Muscle of back (tissue), 3 donors: ENCODE measurements at regions not wholly inside any gene's neighbourhood (a gene's known extent, or its start where the extent isn't known, plus 50 kb on each side); places are given as distances from the start of the nearest gene placed in this dataset.
A peak's percentile ranks its signal among the peaks of the same experiment; 100 is the strongest.

ENCODE experiments used
- DNase-seq, 3 donors: peaks; one replicate each; pipeline versions ENCODE4 v3.0.0 to v3.0.0-alpha.2; 2013

- DNase-seq = no peak
These were observed 118.8 kb upstream of the DIO3 start for GRCh38 chr14:101442451-101442850.

DNA sequence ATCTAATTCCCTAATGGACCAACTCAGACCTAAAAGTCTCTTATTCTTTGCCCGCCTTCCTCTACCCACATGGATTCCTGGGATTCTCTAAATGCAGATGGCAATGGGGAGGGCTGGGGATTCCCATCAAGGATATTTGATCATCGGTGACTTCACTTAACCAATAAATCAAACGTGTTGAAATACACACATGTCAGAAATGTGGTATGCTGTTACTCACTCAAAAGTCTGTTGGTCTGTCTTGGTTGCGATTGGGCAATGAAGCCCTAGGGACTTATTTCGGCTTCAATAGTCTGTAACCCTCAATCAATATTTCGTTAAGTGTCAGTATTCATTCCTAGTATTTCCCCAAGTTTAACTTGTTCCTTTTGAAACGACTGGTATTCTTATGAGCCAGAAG is 117.2 kb upstream of the DIO3 start:
- peak in 1 of 3 donors; percentile 48 for DNase-seq

DNA sequence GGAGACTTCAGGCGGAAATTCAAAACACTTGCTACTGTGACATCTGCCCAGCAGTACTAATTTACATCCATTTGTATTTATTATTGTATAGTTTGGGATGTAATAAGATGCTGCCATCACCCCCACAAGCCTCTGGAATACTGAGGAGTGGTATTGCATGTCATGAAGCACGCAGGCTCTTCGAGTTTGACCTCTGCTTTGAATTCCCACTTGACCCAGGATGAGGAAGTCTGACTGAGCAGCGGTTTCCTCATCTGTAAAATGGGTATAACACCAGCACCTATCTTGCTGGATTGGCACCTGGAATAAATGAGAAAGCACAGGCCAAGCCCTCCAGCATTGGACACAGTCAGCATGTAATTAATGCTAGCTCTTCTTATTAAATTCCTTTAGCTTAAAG is 116.0 kb upstream of the DIO3 start:
- DNase-seq = no peak

- DNase-seq = no peak
These were observed 114.8 kb upstream of the DIO3 start for GRCh38 chr14:101446387-101446969.

DNA sequence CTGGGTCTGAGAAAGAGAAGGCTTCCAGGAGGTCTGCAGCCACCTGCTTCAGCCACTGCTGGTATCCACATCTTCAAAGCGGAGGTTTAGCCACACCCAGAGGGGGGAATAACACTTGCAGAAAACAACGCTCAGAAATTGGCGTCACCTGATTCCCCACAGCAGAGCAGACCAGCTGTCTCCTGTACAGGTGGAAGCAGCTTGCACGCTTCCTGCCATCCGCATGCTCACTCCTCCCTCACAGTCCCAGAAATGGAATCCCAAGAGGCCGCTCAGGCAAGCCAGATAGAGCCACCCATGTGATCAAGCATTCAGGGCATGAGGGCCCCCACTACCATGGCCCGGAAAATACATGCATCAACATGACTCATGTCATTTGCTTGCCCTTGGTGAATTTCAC is 112.2 kb upstream of the DIO3 start:
- DNase-seq = no peak

DNA sequence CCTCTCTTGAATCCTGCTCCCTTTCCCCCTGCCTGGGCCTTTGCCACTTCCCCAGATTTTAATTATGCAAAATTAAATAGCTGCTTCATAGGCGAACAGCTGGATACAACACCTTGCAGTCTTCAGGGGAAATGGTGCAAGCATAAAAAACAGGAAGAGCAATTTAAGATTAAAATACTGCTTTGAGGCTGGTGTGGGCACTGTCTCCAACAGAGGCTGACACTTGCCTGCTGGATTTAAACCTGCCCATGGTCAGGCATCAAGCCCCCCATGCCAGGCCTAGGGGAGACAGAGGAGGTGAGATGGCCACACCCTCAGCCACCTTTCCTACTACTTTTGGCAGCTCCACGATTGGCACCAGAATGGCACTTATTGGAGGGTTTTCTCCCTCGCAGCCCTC is 110.1 kb upstream of the DIO3 start:
- no peak for DNase-seq

GRCh38 chr14:101453225-101453624 is 108.1 kb upstream of the DIO3 start:
- DNase-seq = no peak

GRCh38 chr14:101454229-101454628 is 107.1 kb upstream of the DIO3 start:
- no peak for DNase-seq

DNA sequence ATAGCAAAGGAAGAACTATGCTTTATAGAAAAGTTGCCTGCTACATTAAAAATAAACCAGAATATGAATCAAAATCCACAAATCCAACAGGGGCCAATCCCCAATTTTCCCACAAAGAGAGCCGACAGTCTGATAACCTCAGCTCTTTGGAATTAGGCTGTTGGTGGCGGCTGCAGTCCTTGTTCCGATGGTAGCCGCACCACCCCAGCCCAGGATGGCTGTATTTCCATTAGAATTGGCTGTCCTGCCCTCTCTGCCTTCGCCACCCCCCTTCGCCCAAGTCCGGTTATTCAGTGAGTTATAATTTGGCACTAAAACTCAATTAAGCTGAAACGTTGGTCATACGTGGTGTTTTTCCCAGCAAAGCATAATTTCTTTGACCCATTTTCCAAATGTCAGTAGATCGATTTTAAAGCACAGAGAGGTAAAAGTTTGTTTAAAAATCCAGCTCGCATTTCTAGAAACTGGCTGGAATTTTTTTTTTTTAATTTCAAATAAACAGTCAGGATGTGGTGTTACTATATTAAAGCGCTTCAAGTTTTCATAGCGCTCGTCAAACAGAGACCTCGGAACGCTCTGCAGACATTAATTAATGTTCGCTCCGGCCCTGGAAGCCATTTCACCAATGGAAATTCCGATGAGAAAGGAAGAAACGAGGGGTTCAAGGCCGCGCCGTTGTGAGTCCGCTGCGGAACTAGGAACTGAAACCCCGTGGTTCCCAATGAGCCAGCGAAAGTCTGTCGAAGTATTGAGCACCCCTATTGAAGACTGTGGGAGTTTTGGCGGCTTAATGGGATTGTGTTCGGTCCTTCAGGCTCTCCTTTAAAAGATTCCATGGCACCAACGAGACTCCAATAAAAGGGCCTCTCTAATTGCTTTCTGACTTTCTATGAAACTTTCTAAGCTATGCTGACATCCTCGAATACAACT is 104.8 kb upstream of the DIO3 start:
- DNase-seq = peak in 1 of 3 donors; percentile 40

DNA sequence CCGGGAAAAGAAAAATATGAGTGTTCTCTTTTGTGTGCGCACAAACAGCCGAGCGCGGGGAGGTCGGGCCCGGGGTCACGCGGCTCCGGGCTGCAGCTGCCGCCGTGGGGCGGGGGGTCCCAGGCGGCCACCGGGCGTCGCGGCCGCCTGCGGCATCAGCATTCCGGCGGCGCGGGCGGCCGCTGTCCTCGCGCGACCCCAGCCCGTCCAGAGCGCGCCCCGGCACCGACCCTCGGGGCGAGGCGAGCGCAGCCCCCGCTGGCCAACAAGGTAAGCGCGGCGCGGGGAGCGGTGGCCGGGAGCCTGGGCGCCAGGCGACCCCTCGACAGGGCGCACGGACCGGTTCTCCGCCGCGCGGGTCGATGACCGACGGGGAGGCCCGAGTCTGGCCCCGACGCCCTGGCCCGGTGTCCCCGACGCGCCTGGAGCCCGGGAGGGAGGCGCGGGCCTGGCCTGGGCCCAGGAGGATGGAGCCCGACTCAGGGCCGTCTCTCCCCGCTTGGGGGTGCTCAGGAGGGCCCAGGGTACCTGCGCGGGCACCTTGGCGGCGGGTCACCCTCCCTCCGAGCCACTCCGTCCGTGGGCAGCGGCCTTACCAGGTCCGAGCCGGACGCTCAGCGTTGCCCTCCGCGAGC is 103.9 kb upstream of the DIO3 start:
- no peak for DNase-seq

DNA sequence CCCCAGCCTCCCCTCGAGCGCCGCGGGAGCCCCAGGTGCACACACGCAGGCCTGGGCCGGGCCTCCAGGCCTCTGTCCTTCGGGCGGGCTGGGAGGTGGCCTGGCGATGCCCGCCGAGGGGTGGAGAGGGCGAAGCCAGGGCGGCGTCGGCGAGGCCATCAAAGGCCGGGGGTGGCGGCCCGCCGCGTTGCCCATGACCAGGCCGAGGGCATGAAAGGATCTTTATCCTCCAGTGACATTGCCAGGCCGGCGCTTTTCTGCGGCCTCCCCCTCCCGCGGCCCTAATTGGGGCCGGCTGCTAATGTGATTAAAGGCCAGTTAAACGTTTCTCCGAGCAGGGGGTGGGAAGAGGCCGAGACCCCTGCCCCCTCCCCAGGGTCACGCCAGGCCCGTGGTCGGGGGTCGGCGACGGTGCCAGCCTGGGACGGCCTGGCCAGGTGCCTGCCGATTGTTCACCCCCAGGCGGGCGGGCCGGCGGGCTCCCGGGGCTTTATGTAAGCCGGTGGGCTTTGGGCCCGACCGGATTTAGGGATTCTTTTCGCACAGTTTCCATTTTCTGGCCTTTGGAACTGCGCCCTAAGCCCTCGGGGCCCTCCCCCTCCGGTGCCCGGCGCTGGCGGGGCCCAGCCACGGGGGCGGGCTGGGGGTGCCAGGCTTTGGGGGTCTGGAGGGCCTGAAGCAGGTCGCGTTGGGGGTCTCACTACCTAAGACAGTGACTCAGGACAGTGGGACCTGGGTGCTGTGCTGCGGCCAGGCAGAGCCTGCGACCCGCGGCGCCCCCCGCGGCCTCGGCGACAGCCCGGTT is 103.2 kb upstream of the DIO3 start:
- DNase-seq = peak in 1 of 3 donors; percentile 20

DNA sequence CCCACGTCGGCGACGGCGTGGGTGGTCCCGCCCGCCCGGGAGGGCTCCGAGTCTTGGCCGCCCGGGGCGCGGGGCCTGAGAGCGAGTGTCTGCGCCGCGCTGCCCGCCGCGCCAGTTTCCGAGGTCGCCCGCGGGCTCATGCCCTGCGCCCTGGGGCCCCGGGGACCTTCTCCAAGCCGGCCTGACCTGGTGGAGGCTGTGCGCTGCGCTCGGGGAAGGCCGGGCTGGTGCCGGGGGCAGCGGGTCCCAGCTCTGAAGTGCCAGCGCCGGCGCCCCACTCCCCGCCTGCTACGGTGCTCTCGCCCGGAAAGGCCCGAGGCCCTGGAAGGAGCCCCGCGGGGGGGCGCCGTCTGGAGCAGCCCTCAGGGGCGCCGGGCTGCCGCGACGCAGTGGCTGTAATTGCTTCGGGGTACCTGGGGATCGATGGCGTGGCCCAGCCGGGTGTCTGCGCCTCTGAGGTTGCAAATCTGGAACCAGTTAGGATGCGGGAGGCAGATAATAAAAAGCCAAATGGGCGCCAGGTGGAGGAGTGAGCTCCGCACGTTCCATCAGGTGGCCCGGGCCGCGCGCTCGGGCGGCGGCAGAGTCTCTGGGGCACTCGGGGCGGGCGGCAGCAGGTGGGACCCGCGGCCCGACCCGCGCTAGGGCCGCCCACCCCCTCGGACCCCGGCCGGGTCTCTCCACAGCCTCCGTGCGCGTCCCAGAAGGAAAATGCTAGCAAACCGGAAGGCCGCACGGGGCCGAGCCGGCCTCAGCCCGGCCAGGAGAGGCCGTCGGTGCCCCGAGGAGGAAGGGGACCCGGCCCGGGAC is 102.3 kb upstream of the DIO3 start:
- DNase-seq = peak in 1 of 3 donors; percentile 28

DNA sequence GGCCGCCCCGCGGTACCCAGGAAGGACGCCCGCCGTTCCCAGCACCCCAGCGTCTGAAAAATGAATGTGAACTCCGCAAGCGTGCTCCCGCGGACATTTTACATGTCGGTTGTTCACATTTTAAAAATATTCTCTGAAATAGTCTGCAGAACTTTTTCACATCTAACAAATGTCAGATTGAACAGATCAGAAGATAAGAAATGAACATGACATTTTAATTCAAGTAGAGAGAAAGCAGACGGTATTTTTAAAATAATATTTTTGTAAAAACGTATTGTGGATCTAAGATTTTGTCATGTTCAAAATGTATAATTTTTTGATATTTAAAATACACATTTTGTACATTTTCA is 101.8 kb upstream of the DIO3 start:
- DNase-seq = no peak

DNA sequence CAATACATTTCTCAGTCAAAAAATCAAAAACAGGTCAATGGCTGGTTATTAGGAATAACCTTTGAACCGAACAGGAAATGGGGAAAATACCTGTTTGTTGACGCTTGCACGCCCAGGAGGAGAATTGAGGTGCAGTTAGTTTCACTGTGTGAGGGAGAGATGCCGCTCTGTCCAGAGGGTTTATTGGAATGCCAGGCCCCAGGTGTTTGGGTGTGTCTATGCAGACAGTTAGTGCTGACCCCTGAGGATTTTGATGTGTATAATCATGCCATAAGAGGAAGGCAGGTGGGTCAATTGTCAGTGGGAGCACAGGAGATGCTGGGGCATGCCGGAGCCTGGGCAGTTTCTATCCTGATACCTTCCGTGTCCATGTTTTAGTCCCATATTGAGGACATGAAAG is 100.8 kb upstream of the DIO3 start:
- DNase-seq = no peak

- no peak for DNase-seq
These were observed 100.1 kb upstream of the DIO3 start for GRCh38 chr14:101460986-101461750.

GRCh38 chr14:101461891-101462290 is 99.4 kb upstream of the DIO3 start:
- DNase-seq = no peak

DNA sequence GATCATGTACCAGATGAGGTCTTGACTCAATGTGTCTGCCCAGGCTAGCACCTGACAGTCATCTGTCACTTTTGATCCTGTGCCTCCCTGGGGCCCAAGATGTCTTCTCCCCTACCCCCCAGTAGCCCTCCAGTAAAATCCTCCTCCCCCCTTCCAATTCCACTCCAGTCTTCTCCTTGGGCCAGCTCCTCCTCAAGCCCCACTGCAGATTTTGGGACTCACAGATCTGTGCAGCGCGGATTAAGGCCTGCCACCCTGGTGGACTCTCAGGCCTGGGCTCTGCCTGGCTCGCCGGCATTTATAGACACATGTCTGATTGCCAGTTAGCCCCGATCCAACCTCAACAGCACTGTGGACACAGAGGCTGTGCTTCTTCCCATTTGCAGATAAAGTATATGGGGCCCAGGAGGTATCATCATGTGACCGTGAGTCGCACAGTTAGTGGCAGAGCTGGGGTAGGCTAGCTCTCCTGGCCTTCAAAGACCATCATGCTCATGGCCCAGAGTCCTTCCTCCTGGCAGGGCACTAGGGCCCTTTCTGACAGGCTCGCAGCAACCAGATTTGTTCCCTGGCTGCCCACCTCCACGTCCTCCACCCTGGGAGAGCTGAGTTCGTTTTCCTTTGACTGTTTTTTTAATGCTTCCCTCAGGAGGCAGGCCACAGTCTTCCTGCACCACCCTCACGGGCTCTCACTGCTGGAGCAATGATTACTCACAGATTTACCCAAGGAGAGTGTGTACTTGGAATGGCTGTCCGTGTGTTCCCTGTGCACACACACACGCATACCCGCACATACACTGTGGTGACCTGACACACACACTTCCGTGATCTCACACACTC is 98.3 kb upstream of the DIO3 start:
- no peak for DNase-seq

GRCh38 chr14:101463566-101464171 is 97.6 kb upstream of the DIO3 start:
- no peak for DNase-seq
